Stimulated activated CD4-positive, alpha-beta T cell treated with anti-CD3 and anti-CD28 coated beads, TNF-alpha, amount 100 ng/mL, for 4 hours (primary cell): ENCODE measurements at regions not wholly inside any gene's neighbourhood (a gene's known extent, or its start where the extent isn't known, plus 50 kb on each side); places are given as distances from the start of the nearest gene placed in this dataset.

ENCODE experiments used
- DNase-seq, 3 experiments: peaks; one replicate each; pipeline ENCODE4 v3.0.0-alpha.2; 2020; ENCODE audit warnings: low read depth in 3 of 3

DNA sequence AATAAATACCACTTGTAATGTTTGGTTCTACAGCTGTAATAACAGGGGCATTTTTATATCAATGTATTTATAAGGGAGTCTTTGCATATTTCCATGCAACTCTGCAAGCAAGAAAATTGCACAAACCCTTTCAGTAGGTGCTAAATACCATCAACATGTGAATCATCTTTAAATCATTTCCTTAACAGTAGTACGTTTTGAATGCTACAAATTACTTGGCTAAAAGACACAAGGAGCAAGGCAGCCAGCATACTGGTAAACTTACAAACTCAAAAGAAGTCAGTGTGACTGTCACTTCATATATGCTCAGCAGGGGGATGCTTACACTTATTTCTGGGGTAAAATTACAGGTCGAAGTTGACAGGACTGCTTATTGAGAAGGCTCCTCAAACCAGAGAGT is 402.4 kb downstream of the EFNB2 start:
- no peak for DNase-seq

DNA sequence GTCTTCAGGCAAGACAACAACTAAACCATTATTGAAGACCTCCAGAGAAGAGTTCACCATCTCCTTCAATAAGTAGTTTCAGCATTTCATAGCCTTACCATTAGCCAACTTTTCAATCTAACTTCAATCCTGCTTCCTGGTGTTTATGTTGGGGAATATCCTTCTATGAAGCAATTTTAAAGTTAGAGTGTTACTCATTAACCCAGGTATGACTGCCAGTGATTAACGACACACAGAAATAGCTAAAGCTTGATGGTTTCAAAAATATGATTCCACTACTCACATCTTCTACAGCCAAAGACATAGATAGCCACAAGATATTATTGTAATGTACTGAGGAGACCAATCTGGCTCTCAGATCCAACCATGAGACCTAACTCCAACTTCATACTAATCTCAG is 403.2 kb downstream of the EFNB2 start:
- no peak for DNase-seq

DNA sequence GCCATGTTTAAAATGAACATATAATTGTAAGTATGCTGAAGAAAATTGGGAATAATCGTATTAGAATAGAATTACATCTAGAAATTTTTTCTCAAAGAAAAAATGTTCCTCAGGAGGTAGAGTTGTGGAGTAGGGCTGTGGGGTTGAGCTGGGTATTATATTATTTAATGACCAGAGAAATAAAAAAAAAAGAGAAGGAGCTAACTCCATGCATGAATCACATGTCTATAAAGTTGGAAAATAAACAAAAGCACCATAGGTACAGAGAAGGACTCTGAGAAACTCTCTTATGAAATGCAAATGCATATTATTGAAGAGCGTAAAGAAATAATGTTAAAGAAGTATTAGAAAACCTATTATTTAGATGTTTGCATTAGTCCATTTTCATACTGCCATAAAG is 405.5 kb downstream of the EFNB2 start:
- no peak for DNase-seq

DNA sequence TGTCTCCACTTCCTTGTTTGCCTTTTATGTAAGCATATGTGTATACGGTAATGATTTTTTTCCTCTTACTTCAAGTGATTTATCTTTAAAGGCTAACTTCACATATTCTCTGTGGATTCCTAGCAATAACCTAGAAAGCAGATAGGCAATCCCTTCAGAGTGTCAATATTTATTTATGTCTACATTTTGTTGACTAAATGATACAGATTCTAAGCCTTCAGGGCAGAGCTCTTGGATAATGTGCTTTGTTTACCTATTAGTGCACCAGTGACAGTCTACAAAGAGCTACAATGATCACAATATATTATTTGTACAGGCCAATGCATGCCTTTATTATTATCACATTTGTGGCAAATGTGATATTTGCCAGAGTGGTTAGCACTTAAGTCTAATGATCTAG is 406.2 kb downstream of the EFNB2 start:
- no peak for DNase-seq

DNA sequence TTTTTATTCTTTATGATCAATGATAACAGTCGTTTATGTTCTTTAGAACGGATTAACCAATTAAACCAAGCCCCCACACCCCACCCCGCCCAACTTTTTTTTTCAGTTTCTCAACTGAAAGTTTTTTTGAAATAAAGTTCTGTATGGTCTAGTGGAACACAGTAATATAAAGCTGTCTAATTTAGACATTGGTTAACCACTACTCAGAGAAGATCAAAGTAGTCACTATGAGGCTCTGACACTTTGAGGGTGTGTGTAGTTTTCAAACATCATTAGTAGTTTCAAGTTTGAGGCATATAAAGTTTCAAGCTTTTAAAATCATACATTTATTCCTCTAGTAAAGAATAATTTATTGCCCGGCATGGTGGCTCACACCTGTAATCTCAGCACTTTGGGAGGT is 413.2 kb downstream of the EFNB2 start:
- no peak for DNase-seq

DNA sequence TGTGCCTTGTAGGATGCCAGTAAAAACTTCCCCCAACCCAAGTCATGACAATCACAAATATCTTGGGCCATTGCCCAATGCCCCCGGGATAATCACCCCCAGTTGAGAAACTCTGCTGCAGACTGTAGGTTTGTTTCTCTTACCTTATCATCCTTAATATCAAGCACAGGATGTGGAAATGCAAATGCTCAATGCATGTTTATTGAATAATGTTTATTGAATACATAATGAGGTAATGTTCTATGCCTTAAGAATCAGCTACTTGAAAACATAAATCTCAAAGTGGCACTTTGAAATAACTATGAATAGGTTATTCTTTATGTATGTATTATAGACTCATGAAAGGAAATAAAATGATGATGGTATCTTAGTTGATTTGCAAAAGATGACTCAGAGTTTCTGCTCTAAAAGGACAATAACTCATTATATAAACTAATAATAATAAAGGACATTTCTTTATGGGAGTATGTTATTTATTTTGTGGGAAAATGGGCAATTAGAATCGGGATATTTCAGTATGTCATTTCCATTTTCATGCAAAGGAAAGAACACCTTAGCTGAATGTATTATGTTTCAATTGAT is 414.2 kb downstream of the EFNB2 start:
- no peak for DNase-seq

GRCh38 chr13:106118996-106119395 is 416.5 kb downstream of the EFNB2 start:
- no peak for DNase-seq

DNA sequence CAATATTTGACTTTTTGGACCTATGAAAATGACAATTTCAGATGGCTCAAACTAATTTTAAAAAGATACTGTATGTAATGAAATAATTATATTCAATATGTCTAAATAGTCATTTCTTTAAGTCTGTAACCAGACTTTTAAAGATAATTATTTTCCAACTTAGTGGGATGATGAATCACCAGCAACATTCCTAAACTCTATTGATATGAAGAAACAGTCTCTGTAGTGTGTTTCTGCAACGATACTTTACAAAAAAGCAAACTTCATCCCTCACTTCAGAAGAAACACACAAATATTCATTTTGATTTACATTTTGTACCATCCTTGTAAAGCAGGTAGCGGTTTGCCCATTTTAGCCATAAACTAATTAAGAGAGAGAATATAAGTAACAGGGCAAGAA is 417.4 kb downstream of the EFNB2 start:
- DNase-seq: no peak

DNA sequence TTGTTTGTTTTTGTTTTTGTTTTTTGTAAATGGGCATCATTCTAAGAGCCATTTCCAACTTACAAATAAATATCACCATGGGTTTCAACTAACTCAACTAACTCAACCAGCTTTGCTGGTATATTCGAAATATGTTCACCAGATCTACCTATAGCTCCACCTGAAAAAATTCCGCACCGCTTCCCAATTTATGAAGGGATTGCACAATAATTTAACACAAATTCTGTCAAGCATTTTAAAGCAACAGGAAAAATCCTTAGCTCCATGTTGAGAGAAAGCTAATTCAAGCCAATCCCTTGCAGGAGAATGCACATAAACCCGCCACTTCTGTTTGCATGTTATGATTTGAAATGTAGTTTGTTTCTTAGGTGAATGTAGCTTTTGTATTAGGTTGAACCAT is 417.8 kb downstream of the EFNB2 start:
- DNase-seq: no peak

GRCh38 chr13:106117035-106117434 is 418.4 kb downstream of the EFNB2 start:
- DNase-seq: no peak

DNA sequence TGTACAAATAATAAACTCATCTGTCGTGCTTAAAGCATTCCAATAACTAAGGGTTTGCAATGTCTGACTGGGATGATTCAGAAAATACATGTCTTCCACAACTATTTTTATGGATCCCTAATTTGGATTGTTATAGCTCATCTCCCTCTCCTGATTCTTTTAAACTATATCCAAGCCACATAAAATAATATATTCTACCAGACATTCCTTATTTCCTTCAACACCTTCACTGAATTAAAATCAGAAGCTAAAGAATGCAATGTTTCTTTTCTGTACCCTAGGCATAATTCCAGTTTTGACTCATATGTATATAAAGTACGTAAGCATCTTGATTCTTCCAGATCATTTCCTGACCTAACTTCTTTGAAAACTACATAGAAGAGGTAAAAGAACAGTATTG is 420.4 kb downstream of the EFNB2 start:
- DNase-seq: no peak

DNA sequence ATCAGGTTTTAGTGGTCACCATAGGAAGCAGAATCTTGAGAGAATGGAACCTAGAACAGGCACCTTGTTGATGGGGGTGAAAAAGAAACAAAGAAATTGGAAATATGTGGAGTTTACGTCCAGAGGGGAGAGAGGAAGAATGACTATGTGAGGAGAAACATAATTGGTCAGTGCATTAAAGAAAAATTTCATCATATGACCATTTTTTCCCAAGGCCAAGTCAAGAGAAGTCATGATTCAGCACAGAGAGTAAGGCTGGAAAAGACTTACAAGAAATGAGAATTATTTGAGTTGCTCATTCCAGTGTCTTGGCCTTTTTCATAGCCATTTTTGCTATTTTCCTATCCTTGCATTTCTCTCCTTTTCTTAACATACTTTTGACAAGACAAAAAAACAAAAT is 421.7 kb downstream of the EFNB2 start:
- DNase-seq: no peak

GRCh38 chr13:106112191-106112590 is 423.3 kb downstream of the EFNB2 start:
- no peak for DNase-seq

GRCh38 chr13:106110241-106110855 is 425.1 kb downstream of the EFNB2 start:
- DNase-seq: no peak

DNA sequence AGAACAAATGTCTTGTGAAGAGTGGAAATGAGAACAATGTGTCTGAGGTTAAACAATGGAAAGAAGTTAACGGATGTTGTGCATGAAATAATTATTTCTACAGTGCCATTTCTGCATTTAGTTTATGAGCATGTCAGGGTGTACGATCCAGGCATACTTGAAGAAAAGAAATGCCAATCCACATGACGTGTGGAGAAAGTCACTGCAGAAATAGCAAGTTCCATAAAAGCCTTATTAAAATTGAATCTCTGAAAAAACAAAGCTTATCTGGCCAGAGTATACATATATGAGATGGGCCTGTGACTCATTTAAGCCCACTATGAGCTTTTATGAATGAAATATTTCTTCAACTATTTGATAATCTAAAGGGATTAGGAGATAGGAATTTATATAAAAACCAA is 426.1 kb downstream of the EFNB2 start:
- DNase-seq: no peak

GRCh38 chr13:106108346-106108745 is 427.1 kb downstream of the EFNB2 start:
- DNase-seq: no peak

DNA sequence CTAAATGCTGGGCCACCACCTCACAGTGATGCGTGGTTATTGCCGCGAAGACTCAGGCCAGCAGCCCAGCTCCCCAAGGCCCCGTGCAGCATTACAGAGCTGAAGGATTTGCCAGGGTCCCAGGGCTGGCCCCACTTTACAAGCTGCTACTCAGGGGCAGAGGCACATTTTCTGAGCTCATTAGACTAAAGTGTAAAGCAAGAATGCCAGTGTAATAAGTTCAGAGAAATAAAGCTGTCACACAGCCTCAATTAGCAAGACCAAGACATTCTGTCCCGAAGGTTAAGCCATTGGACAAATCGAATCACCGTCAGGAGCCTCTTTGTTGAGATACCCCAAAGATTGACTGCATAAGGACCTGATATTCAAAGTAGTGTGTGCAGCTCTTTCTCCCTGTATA is 428.4 kb downstream of the EFNB2 start:
- DNase-seq: no peak

DNA sequence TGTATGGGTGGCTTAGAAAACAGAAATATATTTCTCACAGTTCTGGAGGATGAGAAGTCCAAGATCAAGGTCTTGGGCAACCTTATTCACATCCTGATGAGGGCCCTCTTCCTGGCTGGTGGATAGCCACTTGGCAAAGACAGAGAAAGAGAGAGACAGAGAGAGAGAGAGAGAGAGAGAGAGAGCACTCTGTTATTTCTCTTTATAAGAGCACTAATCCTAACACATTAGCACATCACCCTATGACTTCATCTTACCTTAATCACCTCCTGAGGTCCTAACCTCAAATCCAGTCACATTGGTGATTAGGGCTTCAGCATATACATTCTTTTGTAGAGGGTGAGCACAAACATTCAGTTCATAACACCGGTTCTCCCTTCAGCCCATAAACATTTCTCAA is 430.3 kb downstream of the EFNB2 start:
- DNase-seq: no peak

DNA sequence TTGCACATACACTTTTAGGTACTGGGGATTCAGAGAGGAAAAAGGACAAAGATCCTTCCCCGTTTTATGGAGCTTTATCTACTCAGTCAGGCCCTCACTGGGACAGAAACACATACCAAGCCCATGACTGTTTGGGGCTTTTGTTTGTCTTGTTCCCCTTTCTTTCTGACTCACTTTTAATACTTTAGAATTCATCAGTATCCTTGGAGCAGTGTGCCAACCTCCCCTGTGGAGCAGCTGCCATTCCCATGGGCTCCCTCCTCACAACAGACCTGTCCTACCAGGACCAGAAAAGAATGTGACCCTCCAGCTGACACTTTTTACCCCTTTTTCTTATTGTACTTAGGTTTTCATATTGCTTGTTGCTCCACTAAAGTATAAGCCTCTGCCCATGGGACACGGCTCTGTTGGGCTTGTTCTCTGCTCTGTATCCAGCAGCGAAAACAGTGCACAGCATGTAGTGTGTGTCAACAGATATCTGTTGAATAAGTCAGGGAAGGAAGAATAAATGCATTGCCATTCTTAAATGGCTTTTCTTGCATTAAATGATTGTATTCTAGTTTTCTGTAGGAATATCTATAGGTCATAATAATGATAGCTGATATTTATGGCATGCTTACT is 431.1 kb downstream of the EFNB2 start:
- DNase-seq: no peak

- DNase-seq: no peak
Observed at GRCh38 chr13:106103779-106104178, 431.7 kb downstream of the EFNB2 start.

- DNase-seq: no peak
Observed at GRCh38 chr13:106102786-106103185, 432.7 kb downstream of the EFNB2 start.

DNA sequence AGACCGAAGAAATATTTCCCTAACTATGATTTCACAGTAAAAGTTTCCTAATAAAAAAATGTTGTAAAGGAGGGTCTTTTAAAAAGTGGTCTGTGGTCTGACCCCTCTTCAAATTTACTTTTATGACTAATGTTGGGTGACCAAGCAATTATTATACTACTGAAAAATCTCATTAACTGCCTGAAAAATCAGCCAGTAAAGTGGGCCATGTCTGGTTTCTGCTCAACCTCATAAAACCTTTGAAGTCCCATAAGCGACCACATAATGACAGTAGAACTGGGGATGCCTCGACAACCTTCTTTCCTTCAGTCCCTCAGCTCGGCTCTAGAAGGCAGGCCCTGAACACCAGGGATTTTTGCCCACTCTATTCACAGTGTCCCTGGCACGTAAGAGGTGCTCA is 434.3 kb downstream of the EFNB2 start:
- no peak for DNase-seq

DNA sequence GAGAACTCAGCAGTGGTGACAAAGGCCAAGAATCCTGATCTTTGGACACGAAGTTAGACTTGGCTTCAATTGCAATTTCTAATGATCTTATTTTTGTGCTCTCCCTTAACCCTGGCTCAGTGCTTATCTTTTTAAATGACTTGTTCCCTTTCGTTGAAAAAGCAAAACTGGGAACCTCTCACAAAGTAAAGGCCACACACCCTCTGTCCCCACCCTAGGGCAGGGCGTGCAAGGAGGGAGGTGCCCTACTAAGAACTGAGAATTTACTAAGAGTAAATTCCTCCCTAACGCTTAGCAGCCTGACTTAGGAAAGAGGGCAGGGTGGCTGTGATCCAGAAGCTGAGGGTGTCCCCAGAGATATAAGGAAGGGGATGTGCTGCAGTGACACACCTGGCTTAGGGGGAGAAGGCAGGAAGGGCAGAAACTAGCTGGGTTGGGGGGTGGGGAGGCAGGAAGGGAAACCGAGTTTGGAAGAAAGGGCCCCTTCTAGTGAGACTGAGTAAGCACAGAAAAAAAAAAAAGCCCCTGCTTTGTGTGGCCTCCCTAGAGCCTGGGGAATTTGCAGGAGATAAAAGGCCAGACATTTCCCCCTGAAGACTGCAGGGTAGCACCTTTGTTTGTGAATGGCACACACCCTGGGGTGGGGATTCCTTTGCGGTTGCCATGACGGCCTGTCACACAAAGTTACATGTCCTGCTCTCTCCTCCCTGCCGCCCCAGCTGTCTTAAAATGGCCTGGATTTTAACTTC is 435.1 kb downstream of the EFNB2 start:
- DNase-seq: no peak
